GM06990 (cell line): ENCODE measurements at regions not wholly inside any gene's neighbourhood (a gene's known extent, or its start where the extent isn't known, plus 50 kb on each side); places are given as distances from the start of the nearest gene placed in this dataset.

Experiments used
- DNase-seq: peaks from one replicate; pipeline ENCODE4 v3.0.0-alpha.2; 2011; ENCODE audit not compliant: insufficient read length; ENCODE audit errors: extremely low read depth
- H3K27me3 ChIP-seq: replicated peaks from 2 replicates; pipeline ENCODE4 v1.6.0; 2011; ENCODE audit warnings: low read length; ENCODE audit not compliant: control insufficient read depth, insufficient read depth
- H3K36me3 ChIP-seq: 2 replicates; pipeline ENCODE4 v1.5.1; 2011; ENCODE audit warnings: low read length; ENCODE audit not compliant: control insufficient read depth, insufficient read depth
- H3K4me3 ChIP-seq: replicated peaks from 2 replicates; pipeline ENCODE4 v1.5.1; 2011; ENCODE audit warnings: low read depth, mild to moderate bottlenecking, control low read depth, low read length
- TF ChIP-seq, protein P1 (sequence below): IDR thresholded peaks from 2 replicates; pipeline ENCODE4 v1.5.1; 2011; ENCODE audit warnings: low read length, control low read depth, mild to moderate bottlenecking, inconsistent platforms; ENCODE audit not compliant: insufficient read depth, poor library complexity, severe bottlenecking

DNA sequence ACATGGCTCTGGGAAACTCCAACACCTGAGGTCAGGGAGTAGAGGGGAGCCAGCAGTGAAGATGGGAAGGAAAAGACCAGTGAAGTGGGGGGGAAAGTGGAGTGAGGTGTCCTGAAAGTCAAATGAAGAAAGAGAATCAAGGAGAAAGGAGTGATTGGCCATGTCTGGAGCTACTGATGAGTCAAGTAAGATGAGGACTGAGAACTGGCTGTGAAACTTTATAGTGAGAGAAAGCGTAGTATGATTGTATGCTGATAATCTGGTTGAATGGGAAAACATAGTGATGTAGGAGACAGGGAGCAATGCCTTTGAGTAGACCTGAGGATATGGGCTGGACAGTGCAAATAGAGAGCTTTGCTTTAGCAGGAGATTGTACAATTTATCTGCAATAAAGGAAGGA is 183.6 kb upstream of the GMDS start:
- Histone ChIP-seq H3K27me3 (no peaks in the 10 kb centered on the region; the same call in none of the 2 replicates), H3K36me3 (no peaks in the 10 kb centered on the region), H3K4me3 (no peak overlapping the region)
- no peak for DNase-seq
- TF ChIP-seq, protein P1, sequence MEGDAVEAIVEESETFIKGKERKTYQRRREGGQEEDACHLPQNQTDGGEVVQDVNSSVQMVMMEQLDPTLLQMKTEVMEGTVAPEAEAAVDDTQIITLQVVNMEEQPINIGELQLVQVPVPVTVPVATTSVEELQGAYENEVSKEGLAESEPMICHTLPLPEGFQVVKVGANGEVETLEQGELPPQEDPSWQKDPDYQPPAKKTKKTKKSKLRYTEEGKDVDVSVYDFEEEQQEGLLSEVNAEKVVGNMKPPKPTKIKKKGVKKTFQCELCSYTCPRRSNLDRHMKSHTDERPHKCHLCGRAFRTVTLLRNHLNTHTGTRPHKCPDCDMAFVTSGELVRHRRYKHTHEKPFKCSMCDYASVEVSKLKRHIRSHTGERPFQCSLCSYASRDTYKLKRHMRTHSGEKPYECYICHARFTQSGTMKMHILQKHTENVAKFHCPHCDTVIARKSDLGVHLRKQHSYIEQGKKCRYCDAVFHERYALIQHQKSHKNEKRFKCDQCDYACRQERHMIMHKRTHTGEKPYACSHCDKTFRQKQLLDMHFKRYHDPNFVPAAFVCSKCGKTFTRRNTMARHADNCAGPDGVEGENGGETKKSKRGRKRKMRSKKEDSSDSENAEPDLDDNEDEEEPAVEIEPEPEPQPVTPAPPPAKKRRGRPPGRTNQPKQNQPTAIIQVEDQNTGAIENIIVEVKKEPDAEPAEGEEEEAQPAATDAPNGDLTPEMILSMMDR: no peak

DNA sequence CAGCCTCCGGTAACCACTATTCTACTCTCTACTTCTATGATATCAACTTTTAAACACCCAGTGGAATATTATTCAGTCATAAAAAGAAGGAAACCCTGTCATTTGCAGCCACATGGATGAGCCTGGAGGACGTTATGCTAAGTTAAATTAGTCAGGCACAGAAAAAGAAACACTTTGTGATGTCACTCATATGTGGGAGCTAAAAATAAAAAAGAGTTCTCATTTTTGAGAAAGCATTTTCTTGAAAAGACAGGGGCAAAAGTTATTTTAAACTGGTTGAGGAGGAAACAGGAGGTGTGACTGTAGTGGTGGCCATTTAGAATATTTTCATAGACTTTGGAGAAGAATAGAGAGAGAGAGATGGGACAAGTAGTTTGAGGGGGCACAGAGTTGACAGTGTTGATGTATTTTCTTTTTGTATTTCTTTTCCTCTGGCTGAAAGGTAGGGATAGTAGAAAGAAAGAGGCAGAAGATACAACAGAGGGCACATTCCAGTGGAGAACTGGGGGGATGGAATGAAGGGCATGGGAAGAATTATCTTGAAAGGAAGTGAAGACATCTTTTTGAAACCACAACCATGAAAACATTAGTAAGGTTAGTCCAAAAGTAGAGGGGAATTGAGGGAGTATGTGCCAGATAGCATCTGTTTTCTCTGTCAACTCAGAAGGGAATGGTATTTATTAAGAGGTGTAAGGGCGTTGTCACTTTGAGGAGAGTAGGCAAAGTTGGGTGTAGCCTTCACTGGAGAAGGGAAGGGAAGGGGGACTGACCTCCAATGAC is 181.3 kb upstream of the GMDS start:
- H3K4me3 ChIP-seq: no peak overlapping the region
- TF ChIP-seq, protein P1: no peak
- no peak for DNase-seq
- H3K27me3 ChIP-seq: no peaks in the 10 kb centered on the region
- H3K36me3 ChIP-seq: no peaks in the 10 kb centered on the region

DNA sequence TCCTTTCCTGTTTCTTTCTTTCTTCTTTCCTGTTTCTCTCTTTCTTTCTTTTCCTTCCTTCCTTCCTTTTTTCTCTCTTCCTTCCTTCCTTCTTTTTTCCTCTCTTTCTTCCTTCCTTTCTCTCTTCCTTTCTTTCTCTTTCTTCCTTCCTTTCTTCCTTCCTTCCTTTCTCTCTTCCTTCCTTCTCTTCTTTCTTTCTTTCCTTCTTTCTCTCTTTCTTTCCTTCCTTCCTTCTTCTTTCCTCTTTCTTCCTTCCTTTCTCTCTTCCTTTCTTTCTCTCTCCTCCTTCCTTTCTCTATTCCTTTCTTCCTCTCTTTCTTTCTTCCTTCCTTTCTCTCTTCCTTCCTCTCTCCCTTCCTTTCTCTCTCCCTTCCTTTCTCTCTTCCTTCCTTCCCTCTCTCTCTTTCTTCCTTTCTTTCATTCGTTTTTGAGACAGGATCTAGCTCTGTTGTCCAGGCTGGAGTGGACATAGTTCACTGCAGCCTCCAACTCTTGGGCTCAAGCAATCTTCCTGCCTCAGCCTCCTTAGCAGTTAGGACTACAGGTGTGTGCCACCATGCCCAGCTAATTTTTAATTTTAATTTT is 170.8 kb upstream of the GMDS start:
- H3K4me3 ChIP-seq: no peak overlapping the region
- H3K27me3 ChIP-seq: no peaks in the 10 kb centered on the region
- TF ChIP-seq, protein P1: no peak
- H3K36me3 ChIP-seq: no peaks in the 10 kb centered on the region
- DNase-seq: no peak

- TF ChIP-seq, protein P1: no peak
- Histone ChIP-seq H3K27me3 (no peaks in the 10 kb centered on the region), H3K36me3 (no peaks in the 10 kb centered on the region), H3K4me3 (no peak overlapping the region)
- DNase-seq: no peak
Measured at GRCh38 chr6:2414885-2415547, 169.6 kb upstream of the GMDS start.

GRCh38 chr6:2412731-2413130 is 167.3 kb upstream of the GMDS start:
- TF ChIP-seq, protein P1: no peak
- no peak for DNase-seq
- Histone ChIP-seq H3K27me3 (no peaks in the 10 kb centered on the region), H3K4me3 (no peak overlapping the region), H3K36me3 (no peaks in the 10 kb centered on the region)
